ENCODE measurements at regions not wholly inside any gene's neighbourhood (a gene's known extent, or its start where the extent isn't known, plus 50 kb on each side); places are given as distances from the start of the nearest gene placed in this dataset.

- no peak for DNase-seq (ENCODE audit: extremely low spot score)
- Histone ChIP-seq H3K4me3 (no peak overlapping the region), H3K4me1 (peaks cover 0 to 5% (median 3%) of the 10 kb centered on the region in 4 donors), H3K36me3 (no peaks in the 10 kb centered on the region), H3K9me3 (peaks cover 0 to under 1% (median 0%) of the 10 kb centered on the region in 4 donors), H3K27ac (replicated peaks in 1 of 4) (no peak overlapping the region), H3K27me3 (no peaks in the 10 kb centered on the region)
- 85% methylated on average over 2 of the region's 2 CpGs for WGBS
- intact Hi-C loops (cut with DNase I), result no loop called here
- no peak for TF ChIP-seq EP300 (IDR thresholded peaks at IDR 0.05)
Observed at GRCh38 chr5:143952809-143953208, 140.8 kb downstream of the HMHB1 start.

GRCh38 chr5:143953851-143954250 lies 141.9 kb downstream of the HMHB1 start:
- TF ChIP-seq CTCF (IDR thresholded peaks at IDR 0.05) (no peak), POLR2AphosphoS5 (IDR thresholded peaks at IDR 0.05) (no peak), EP300 (IDR thresholded peaks at IDR 0.05) (no peak), POLR2A (IDR thresholded peaks at IDR 0.05; ENCODE audit: low read depth) (no peak)

GRCh38 chr5:143955141-143955540 lies 143.2 kb downstream of the HMHB1 start:
- intact Hi-C loops (cut with DNase I), result no loop called here
- no peak for TF ChIP-seq CTCF (IDR thresholded peaks at IDR 0.05)
- TF ChIP-seq EP300 (IDR thresholded peaks at IDR 0.05), result no peak
- TF ChIP-seq POLR2A (IDR thresholded peaks at IDR 0.05; ENCODE audit: low read depth), result no peak
- TF ChIP-seq POLR2AphosphoS5 (IDR thresholded peaks at IDR 0.05), result no peak
- Histone ChIP-seq H3K4me1 (peaks cover 0 to 5% (median 3%) of the 10 kb centered on the region in 4 donors), H3K36me3 (no peaks in the 10 kb centered on the region), H3K4me3 (no peak overlapping the region), H3K27me3 (no peaks in the 10 kb centered on the region), H3K27ac (replicated peaks in 1 of 4) (no peak overlapping the region), H3K9me3 (no peaks in the 10 kb centered on the region)
- DNase-seq (ENCODE audit: extremely low spot score), result no peak
- 73% methylated on average over 2 of the region's 2 CpGs for WGBS

More at GRCh38 chr5:143953851-143954250, 141.9 kb downstream of the HMHB1 start:
- no peak overlapping the region for H3K4me3 ChIP-seq
- intact Hi-C loops (cut with DNase I), result no loop called here
- 95% methylated on average over 4 of the region's 4 CpGs for whole genome bisulfite sequencing
- H3K27ac ChIP-seq (replicated peaks in 1 of 4), result no peak overlapping the region
- peaks cover 0 to 5% (median 3%) of the 10 kb centered on the region in 4 donors for H3K4me1 ChIP-seq
- H3K9me3 ChIP-seq, result no peaks in the 10 kb centered on the region
- DNase-seq (ENCODE audit: extremely low spot score), result no peak
- no peaks in the 10 kb centered on the region for H3K27me3 ChIP-seq
- H3K36me3 ChIP-seq, result no peaks in the 10 kb centered on the region

GRCh38 chr5:143957455-143957854 lies 145.5 kb downstream of the HMHB1 start:
- no peaks in the 10 kb centered on the region for H3K9me3 ChIP-seq
- TF ChIP-seq CTCF (IDR thresholded peaks at IDR 0.05), result no peak
- no peak for TF ChIP-seq EP300 (IDR thresholded peaks at IDR 0.05)
- no peak for TF ChIP-seq POLR2A (IDR thresholded peaks at IDR 0.05; ENCODE audit: low read depth)
- TF ChIP-seq POLR2AphosphoS5 (IDR thresholded peaks at IDR 0.05), result no peak
- H3K27me3 ChIP-seq, result no peaks in the 10 kb centered on the region
- no peak overlapping the region for H3K4me3 ChIP-seq
- no peak overlapping the region for H3K27ac ChIP-seq (replicated peaks in 1 of 4)
- H3K4me1 ChIP-seq, result peaks cover 0 to 5% (median 3%) of the 10 kb centered on the region in 4 donors
- WGBS, result 81% methylated on average over 1 of the region's 1 CpG
- intact Hi-C loops (cut with DNase I), result no loop called here
- DNase-seq (ENCODE audit: extremely low spot score), result no peak
- no peaks in the 10 kb centered on the region for H3K36me3 ChIP-seq

- intact Hi-C loops (cut with DNase I), result no loop called here
- H3K9me3 ChIP-seq, result no peaks in the 10 kb centered on the region
- H3K27me3 ChIP-seq, result no peaks in the 10 kb centered on the region
- TF ChIP-seq EP300 (IDR thresholded peaks at IDR 0.05), result no peak
- TF ChIP-seq POLR2A (IDR thresholded peaks at IDR 0.05; ENCODE audit: low read depth), result no peak
- no peak for TF ChIP-seq CTCF (IDR thresholded peaks at IDR 0.05)
- TF ChIP-seq POLR2AphosphoS5 (IDR thresholded peaks at IDR 0.05), result no peak
- H3K4me3 ChIP-seq, result no peak overlapping the region
- no peak for DNase-seq (ENCODE audit: extremely low spot score)
- H3K4me1 ChIP-seq, result no peaks in the 10 kb centered on the region
- WGBS, result 97% methylated on average over 1 of the region's 1 CpG
- H3K36me3 ChIP-seq, result no peaks in the 10 kb centered on the region
- no peak overlapping the region for H3K27ac ChIP-seq (replicated peaks in 1 of 4)
Observed at GRCh38 chr5:143962201-143962600, 150.2 kb downstream of the HMHB1 start.
